WERI-Rb-1 (cell line): ENCODE measurements at regions not wholly inside any gene's neighbourhood (a gene's known extent, or its start where the extent isn't known, plus 50 kb on each side); places are given as distances from the start of the nearest gene placed in this dataset.

ENCODE experiments used
- DNase-seq: peaks from one replicate; pipeline ENCODE4 v3.0.0-alpha.2; 2020
- H3K27ac ChIP-seq: fragments of 250-450 bp; sonication (Bioruptor Pico); 2 replicates; pipeline ENCODE4 v1.5.1; 2020; ENCODE audit warnings: mild to moderate bottlenecking, moderate library complexity
- H3K27me3 ChIP-seq: fragments of 250-450 bp; sonication (Bioruptor Pico); 2 replicates; pipeline ENCODE4 v1.5.1; 2021; ENCODE audit warnings: mild to moderate bottlenecking, low read depth, moderate library complexity; ENCODE audit not compliant: insufficient read depth, severe bottlenecking
- H3K36me3 ChIP-seq: fragments of 250-450 bp; sonication (Bioruptor Pico); 2 replicates; pipeline ENCODE4 v1.5.1; 2020; ENCODE audit warnings: mild to moderate bottlenecking, moderate library complexity
- H3K4me3 ChIP-seq: 2 replicates; pipeline ENCODE4 v1.5.1; 2011; ENCODE audit warnings: low read depth, mild to moderate bottlenecking, control low read depth, low read length
- H3K9me3 ChIP-seq: fragments of 250-450 bp; sonication (Bioruptor Pico); 2 replicates; pipeline ENCODE4 v1.5.1; 2021; ENCODE audit warnings: mild to moderate bottlenecking, moderate library complexity; ENCODE audit not compliant: severe bottlenecking
- TF ChIP-seq, protein P1 (sequence below): IDR thresholded peaks from 2 replicates; pipeline ENCODE4 v1.5.1; 2011; ENCODE audit warnings: low read depth, mild to moderate bottlenecking, control low read depth, inconsistent platforms, low read length

DNA sequence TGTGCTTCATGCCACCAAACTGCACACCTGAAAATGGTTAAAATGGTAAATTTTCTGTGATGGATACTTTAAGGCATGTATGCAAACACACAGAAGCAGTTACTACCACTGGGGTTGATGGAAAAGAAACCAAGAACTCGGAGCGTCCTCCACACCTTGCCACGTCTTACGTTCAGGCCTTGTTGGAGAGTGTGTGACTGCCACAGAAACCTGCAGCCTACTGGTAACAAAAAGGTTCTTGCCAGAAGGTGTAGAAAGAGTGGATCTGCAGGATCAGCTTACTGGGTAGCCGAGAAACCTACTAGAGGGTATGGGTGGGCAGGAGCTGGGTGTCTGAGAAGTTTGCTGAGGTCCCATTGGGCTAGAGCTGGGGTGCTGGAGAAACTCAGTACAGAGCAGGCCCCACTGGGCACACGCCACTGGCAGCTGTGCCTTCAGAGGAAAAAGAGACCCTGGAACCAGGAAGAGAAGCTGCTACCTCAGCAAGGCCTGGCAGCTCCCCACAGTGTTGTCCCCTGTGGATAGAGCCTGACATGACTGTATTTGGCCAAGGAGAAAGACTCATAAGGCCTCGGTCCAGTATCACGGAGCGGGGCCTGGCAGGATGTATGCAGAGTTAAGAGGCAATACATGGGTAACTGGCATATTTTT is 204.6 kb downstream of the SEC14L1 start:
- H3K4me3 ChIP-seq: no peak overlapping the region
- TF ChIP-seq, protein P1, sequence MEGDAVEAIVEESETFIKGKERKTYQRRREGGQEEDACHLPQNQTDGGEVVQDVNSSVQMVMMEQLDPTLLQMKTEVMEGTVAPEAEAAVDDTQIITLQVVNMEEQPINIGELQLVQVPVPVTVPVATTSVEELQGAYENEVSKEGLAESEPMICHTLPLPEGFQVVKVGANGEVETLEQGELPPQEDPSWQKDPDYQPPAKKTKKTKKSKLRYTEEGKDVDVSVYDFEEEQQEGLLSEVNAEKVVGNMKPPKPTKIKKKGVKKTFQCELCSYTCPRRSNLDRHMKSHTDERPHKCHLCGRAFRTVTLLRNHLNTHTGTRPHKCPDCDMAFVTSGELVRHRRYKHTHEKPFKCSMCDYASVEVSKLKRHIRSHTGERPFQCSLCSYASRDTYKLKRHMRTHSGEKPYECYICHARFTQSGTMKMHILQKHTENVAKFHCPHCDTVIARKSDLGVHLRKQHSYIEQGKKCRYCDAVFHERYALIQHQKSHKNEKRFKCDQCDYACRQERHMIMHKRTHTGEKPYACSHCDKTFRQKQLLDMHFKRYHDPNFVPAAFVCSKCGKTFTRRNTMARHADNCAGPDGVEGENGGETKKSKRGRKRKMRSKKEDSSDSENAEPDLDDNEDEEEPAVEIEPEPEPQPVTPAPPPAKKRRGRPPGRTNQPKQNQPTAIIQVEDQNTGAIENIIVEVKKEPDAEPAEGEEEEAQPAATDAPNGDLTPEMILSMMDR: no peak

DNA sequence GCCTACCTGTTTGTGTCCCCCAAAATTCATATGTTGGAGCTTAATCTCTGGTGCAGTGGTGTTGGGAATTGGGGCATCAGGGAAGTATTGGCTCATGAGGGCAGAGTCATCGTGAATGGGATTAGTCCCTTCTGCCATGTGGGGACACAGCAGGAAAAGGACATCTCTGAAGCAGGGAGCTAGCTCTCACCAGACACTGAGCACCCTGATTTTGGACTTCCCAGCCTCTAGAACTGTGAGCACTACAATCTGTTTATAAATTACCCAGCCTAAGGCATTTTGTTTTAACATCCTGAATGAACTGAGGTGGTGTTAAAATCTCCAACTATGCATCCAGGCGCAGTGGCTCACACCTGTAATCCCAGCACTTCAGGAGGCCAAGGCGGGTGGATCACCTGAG is 206.0 kb downstream of the SEC14L1 start:
- peaks cover 38% of the 10 kb centered on the region for H3K36me3 ChIP-seq
- H3K9me3 ChIP-seq: no peaks in the 10 kb centered on the region
- H3K27me3 ChIP-seq: no peaks in the 10 kb centered on the region
- TF ChIP-seq, protein P1: no peak
- no peak overlapping the region for H3K4me3 ChIP-seq
- H3K27ac ChIP-seq: no peak overlapping the region
- peak; percentile 6 for DNase-seq

More for the DNA sequence above, 204.6 kb downstream of the SEC14L1 start:
- no peak overlapping the region for H3K27ac ChIP-seq
- no peaks in the 10 kb centered on the region for H3K9me3 ChIP-seq
- H3K36me3 ChIP-seq: peaks cover 44% of the 10 kb centered on the region
- H3K27me3 ChIP-seq: no peaks in the 10 kb centered on the region
- peak; percentile 9 for DNase-seq

DNA sequence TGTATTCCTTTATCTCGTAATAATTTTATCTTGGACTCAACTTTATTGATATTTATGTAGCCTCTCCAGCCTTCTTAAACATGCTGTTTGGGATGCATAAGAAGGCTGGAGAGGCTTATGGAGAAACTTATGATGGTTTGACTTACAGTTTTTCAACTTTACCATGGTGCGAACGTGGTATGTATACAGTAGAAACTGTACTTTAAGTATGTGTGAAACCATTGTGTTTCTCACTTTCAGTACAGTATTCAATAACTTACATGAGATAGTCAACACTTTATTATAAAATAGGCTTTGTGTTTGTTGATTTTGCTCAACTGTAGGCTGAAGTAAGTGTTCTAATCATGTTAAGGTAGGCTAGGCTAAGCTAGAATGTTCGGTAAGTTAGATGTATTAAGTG is 206.8 kb downstream of the SEC14L1 start:
- Histone ChIP-seq H3K9me3 (no peaks in the 10 kb centered on the region), H3K36me3 (peaks cover 35% of the 10 kb centered on the region), H3K27ac (no peak overlapping the region), H3K4me3 (no peak overlapping the region), H3K27me3 (no peaks in the 10 kb centered on the region)
- TF ChIP-seq, protein P1: no peak
- DNase-seq: no peak

DNA sequence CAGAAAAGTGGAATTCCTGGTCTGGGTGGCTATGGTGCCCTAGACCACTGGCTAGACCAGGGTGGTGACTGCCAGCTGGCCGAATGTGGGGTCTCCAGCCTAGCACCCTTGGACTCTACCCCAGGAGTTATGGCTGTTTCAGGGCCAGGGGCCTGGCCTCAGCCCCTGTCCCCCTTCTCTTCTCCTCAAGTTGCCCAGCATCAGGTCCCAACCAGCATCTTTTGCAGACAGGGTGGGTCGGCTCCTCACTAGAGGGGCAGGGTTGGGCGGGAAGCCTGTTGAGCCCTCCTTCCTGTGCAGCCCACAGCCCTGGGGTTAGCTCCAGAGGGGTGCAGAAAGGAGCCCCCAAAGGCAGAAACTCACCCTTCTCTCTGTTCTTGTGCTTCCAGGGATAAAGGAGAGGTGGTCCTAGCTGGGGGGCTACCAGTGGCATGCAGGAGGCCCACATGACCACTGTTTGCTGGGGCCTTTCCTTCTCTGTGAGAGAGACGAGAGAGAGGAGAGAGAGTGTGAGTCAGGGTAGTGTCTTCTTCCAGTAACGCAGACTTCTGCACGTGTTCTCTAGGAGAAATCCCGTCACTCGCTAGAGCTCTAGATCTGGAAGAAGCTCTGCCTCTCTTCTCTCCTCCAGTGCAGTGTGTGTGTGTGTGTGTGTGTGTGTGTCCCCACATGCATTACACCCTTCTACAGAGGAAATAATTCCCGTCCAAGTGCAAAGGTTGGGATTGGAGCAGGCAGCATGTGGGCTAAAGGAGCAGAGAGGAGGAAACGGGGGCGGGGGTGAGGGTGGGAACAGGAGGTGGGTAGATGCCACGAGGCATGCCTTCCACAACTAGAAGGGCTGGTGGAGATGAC is 209.4 kb downstream of the SEC14L1 start:
- H3K27ac ChIP-seq: no peak overlapping the region
- TF ChIP-seq, protein P1: no peak
- no peak overlapping the region for H3K4me3 ChIP-seq
- peaks cover 13% of the 10 kb centered on the region for H3K36me3 ChIP-seq
- H3K27me3 ChIP-seq: no peaks in the 10 kb centered on the region
- DNase-seq: peak; percentile 5
- H3K9me3 ChIP-seq: no peaks in the 10 kb centered on the region

DNA sequence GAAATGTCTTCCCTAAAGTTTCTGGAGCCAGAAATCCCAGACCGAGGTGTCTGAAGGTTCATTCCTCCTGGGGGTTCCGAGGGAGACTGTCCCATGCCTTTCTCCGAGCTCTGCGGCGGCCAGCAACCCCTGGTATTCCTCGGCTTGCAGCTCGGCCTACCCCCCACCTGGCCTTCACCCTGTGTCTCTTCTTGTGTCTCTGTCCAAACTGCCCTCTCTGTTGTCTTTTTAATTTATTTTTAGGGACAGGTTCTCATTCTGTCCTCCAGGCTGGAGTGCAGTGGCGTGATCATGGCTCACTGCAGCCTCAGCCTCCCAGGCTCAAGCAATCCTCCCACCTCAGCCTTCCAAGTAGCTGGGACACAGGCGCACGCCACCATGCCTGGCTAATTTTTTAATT is 211.7 kb downstream of the SEC14L1 start:
- TF ChIP-seq, protein P1: no peak
- no peaks in the 10 kb centered on the region for H3K9me3 ChIP-seq
- H3K27ac ChIP-seq: no peak overlapping the region
- H3K4me3 ChIP-seq: no peak overlapping the region
- no peaks in the 10 kb centered on the region for H3K27me3 ChIP-seq
- DNase-seq: peak; percentile 5
- H3K36me3 ChIP-seq: peaks cover 17% of the 10 kb centered on the region
